SK-MEL-5 (cell line): ENCODE measurements at regions not wholly inside any gene's neighbourhood (a gene's known extent, or its start where the extent isn't known, plus 50 kb on each side); places are given as distances from the start of the nearest gene placed in this dataset.
"Not testable (repeated sequence)": the region's sequence is repeated elsewhere in the genome, so short reads cannot be mapped to it uniquely, and the experiment has no call there.

Experiments used
- DNase-seq: peaks from one replicate; pipeline ENCODE4 v3.0.0-alpha.2; 2016; ENCODE audit warnings: low read depth, low spot score
- in situ Hi-C: cut with HindIII; loops from 2 replicates; pipeline ENCODE4 v1.10.0; 2016; ENCODE audit warnings: low sequenced_read_pairs, high pct_unique_total_duplicates, low pct_unique_long_range_greater_than_20kb

- in situ Hi-C loops, result no loop called here
- no peak for DNase-seq
These were observed 81.8 kb downstream of the RTP5 start for GRCh38 chr2:241951316-241951700.

GRCh38 chr2:241951920-241952319 lies 82.4 kb downstream of the RTP5 start:
- in situ Hi-C loops, result no loop called here
- DNase-seq, result no peak

DNA sequence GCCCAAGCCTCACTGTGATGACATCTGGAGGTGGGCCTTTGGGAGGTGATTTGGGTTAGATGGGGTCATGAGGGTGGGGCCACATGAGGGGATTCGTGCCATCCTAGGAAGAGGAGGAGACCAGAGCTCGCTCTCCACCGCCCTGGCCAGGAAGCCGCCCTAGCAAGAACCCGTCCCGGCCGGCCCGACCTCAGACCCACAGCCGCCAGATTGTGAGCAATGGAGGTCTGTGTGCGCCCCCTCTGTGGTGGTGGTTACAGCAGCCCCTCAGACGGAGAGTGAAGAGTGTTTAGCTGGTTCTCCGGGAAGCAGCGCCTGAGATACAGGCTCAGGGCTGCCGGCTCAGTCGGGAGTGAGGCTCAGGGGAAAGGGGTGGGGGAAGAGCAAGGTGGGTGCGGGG lies 83.3 kb downstream of the RTP5 start:
- in situ Hi-C loops, result no loop called here
- DNase-seq, result no peak

DNA sequence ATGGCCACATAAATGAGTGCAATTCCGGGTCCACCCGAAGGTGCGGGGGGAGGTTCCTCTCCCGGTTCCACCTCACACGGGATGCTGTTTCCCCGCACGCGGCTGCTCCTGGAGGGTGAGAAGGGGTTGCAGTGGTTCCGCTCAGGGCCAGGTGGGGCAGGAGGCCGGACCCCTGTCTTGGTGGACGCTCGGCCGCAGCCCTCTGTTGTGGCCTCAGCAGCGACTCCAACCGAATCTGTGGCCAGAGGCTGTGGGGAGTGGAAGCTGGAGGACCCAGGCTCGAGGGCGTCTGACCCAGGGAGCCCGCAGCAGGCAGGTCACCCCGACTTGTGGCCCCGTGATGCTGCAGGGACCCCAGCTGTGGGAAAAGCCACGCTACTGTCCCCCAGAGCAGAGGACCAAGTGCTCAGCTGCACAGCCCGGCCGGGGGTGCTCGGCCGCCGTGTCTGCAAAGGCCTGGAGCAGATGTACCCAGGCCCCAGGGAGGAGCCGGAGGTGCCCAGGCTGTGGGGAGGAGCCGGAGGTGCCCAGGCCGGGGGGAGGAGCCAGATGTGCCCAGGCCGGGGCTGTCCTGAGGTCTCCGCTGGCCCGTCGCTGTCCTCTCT lies 83.9 kb downstream of the RTP5 start:
- DNase-seq, result no peak
- in situ Hi-C loops, result no loop called here

DNA sequence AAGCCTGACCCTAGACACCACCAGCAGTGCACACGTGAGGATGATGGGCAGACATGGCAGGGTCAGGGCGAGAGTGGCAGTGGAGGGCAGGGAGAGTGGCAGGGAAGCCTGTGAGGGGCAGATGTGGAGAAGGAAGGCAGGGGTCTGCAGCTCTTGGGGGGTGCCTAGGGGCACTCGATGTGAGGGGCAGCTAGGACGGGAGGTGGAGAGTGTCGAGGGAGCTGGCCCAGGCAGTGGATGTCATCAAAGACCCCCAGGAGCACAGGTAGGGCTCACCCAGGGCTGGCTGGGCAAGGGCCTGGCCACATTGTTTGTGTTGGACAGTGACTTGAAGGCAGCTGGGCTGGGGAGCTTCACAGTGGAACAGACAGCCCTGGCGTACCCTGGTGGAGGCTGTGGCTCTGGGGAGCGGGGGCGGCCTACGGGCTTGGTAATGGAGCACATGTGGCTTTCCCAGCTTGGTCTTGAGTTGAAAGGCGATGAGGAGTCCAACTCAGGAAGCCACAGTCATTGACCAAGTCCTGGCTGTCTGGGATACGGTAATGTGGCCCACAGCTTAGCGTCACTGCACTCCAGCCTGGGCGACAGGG lies 87.1 kb downstream of the RTP5 start:
- DNase-seq, result no peak
- in situ Hi-C loops, result no loop called here

- no peak for DNase-seq
- in situ Hi-C loops, result no loop called here
These were observed 87.7 kb downstream of the RTP5 start for GRCh38 chr2:241957276-241957675.

GRCh38 chr2:241958818-241959545 lies 89.5 kb downstream of the RTP5 start:
- in situ Hi-C loops, result no loop called here

GRCh38 chr2:241959751-241960269 lies 90.3 kb downstream of the RTP5 start:
- in situ Hi-C loops, result no loop called here

More at GRCh38 chr2:241958818-241959545, 89.5 kb downstream of the RTP5 start:
- DNase-seq, result no peak

GRCh38 chr2:241961454-241961853 lies 91.9 kb downstream of the RTP5 start:
- in situ Hi-C loops, result no loop called here
- no peak for DNase-seq

More at GRCh38 chr2:241959751-241960269, 90.3 kb downstream of the RTP5 start:
- no peak for DNase-seq

DNA sequence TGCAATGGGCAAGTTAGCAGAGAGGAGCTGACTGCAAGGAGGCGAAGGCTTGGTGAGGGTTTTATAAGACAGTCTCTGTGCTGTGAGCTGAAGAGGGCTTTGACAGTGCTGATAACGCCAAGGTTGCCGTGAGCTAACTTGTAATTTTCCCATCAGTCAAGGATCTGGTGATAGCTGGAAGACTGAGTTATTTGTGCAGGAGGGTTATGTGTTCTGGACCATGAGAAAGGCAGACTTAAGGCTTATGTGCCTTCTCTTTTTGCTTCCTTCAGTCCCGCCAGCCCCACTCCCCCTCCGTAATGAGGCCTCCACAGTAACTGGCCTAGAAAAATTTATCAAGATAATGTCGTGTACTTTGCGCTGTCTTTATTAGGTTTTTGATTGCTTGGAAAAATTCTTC lies 94.6 kb downstream of the RTP5 start:
- in situ Hi-C loops, result no loop called here

GRCh38 chr2:241965931-241966412 lies 96.4 kb downstream of the RTP5 start:
- in situ Hi-C loops, result no loop called here

More for the DNA sequence above, 94.6 kb downstream of the RTP5 start:
- no peak for DNase-seq

GRCh38 chr2:241966647-241967466 lies 97.3 kb downstream of the RTP5 start:
- DNase-seq, result no peak
- in situ Hi-C loops, result no loop called here

More at GRCh38 chr2:241965931-241966412, 96.4 kb downstream of the RTP5 start:
- DNase-seq, result peak; percentile 74

- DNase-seq, result no peak
- in situ Hi-C loops, result no loop called here
These were observed 98.1 kb downstream of the RTP5 start for GRCh38 chr2:241967467-241968144.

- in situ Hi-C loops, result no loop called here
These were observed 98.9 kb downstream of the RTP5 start for GRCh38 chr2:241968417-241968816.

DNA sequence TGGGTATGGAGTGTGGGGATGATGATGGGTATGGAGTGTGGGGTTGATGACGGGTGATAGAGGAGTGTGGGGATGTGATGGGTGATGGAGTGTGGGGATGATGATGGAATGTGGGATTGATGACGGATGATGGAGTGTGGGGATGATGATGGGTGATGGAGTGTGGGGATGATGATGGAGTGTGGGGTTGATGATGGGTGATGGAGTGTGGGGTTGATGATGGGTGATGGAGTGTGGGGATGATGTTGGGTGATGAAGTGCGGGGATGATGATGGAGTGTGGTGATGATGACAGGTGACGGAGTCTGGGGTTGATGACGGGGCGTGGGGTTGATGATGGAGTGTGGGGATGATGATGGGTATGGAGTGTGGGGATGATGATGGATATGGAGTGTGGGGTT lies 99.7 kb downstream of the RTP5 start:
- in situ Hi-C loops, DNase-seq: not testable (repeated sequence)

More at GRCh38 chr2:241968417-241968816, 98.9 kb downstream of the RTP5 start:
- no peak for DNase-seq

GRCh38 chr2:241970716-241971115 lies 101.2 kb downstream of the RTP5 start:
- in situ Hi-C loops, result no loop called here

GRCh38 chr2:241974096-241974495 lies 104.6 kb downstream of the RTP5 start:
- in situ Hi-C loops, result no loop called here
- DNase-seq, result no peak

More at GRCh38 chr2:241970716-241971115, 101.2 kb downstream of the RTP5 start:
- DNase-seq, result no peak
